Uterus (tissue), 2 donors: ENCODE measurements at regions not wholly inside any gene's neighbourhood (a gene's known extent, or its start where the extent isn't known, plus 50 kb on each side); places are given as distances from the start of the nearest gene placed in this dataset.

ENCODE experiments used
- POLR2A ChIP-seq, 2 donors: fragments of 450-650 bp; IDR thresholded peaks; one replicate each; pipeline ENCODE4 v1.6.1; 2016; ENCODE audit warnings: antibody characterized with exemption in 2 of 2, mild to moderate bottlenecking in 1 of 2, moderate library complexity in 1 of 2
- TF ChIP-seq, protein P1 (sequence below), 4 experiments: fragments of 200-600 bp in 2 of 4; fragments of 450-650 bp in 2 of 4; sonication (generic) in 2 of 4; IDR thresholded peaks; one replicate each; pipeline ENCODE4 v1.5.1; 2016 to 2019; ENCODE audit warnings: antibody characterized with exemption in 4 of 4, mild to moderate bottlenecking in 2 of 4, moderate library complexity in 1 of 4

GRCh38 chr5:171706736-171707441, 78.7 kb upstream of the SMIM23 start:
- TF ChIP-seq, protein P1, sequence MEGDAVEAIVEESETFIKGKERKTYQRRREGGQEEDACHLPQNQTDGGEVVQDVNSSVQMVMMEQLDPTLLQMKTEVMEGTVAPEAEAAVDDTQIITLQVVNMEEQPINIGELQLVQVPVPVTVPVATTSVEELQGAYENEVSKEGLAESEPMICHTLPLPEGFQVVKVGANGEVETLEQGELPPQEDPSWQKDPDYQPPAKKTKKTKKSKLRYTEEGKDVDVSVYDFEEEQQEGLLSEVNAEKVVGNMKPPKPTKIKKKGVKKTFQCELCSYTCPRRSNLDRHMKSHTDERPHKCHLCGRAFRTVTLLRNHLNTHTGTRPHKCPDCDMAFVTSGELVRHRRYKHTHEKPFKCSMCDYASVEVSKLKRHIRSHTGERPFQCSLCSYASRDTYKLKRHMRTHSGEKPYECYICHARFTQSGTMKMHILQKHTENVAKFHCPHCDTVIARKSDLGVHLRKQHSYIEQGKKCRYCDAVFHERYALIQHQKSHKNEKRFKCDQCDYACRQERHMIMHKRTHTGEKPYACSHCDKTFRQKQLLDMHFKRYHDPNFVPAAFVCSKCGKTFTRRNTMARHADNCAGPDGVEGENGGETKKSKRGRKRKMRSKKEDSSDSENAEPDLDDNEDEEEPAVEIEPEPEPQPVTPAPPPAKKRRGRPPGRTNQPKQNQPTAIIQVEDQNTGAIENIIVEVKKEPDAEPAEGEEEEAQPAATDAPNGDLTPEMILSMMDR (IDR thresholded peaks at IDR 0.05), result no peak
- TF ChIP-seq POLR2A (IDR thresholded peaks at IDR 0.05), result no peak
